GM12865 (cell line): ENCODE measurements at regions not wholly inside any gene's neighbourhood (a gene's known extent, or its start where the extent isn't known, plus 50 kb on each side); places are given as distances from the start of the nearest gene placed in this dataset.

ENCODE experiments used
- DNase-seq: peaks from one replicate; pipeline ENCODE4 v3.0.0; 2010; ENCODE audit warnings: low read depth
- H3K4me3 ChIP-seq: 2 replicates; pipeline ENCODE4 v1.5.1; 2011; ENCODE audit warnings: mild to moderate bottlenecking, low read depth, low read length, control low read depth
- CTCF ChIP-seq: IDR thresholded peaks from 2 replicates; pipeline ENCODE4 v1.5.1; 2011; ENCODE audit warnings: low read length, control low read depth, low read depth, inconsistent platforms; ENCODE audit not compliant: insufficient read depth; ENCODE audit errors: missing control alignments

DNA sequence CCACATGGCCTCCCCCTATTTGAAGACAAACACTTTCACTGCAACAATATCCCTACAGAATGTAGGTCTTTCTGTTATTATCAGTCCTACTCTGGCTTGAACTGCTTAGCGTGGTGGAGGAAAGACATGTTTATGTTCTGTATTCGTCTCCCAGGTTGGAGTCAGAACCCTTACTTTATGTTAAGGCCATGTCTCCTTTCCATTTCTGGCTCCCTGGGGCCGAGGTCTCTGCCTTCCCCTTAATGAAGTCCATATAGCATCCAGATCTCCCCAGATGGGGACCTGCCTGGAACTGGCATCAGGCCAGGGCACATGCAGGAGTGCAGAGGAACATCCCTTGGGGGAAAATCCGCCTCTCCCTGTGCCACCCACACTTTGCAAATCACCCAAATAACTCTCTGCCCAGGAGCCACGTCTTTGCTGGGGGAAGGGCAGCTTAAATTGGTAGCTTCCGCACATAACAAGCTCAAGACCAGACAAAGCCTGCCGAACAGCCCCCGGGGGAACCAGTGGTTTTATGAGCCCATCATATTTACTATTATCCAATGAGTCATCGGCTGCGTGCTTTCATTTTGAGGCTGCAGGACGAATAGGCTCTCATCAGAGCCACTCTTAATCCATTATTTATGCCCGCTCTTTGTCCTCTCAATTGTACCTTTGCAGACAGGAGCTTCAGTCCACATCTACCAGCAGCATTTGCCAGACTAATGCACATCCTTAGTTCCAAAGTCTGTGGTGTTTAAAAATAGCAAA is 237.0 kb downstream of the UACA start:
- no peak for TF ChIP-seq CTCF
- peak; percentile 47 for DNase-seq
- H3K4me3 ChIP-seq = no peak overlapping the region

DNA sequence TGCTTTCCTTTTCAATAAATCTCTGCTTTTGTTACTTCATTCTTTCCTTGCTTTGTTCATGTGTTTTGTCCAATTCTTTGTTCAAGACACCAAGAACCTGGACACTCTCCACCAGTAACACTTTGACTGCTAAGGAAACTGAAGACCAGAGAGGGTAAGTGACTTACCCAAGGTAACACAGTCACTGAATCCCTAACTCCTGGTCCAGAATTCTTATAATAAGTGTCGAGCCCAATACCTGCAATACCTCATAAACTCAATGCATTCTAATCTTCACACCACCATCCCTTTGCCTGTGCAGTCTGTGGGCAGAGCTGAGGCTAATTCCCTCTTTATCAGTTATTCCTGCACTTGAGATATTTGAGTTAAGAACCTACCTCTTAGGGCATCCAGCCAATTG is 237.8 kb downstream of the UACA start:
- H3K4me3 ChIP-seq = no peak overlapping the region
- no peak for TF ChIP-seq CTCF
- no peak for DNase-seq

- no peak for DNase-seq
- no peak for TF ChIP-seq CTCF
- H3K4me3 ChIP-seq = no peak overlapping the region
These were observed 238.9 kb downstream of the UACA start for GRCh38 chr15:70524470-70524869.

DNA sequence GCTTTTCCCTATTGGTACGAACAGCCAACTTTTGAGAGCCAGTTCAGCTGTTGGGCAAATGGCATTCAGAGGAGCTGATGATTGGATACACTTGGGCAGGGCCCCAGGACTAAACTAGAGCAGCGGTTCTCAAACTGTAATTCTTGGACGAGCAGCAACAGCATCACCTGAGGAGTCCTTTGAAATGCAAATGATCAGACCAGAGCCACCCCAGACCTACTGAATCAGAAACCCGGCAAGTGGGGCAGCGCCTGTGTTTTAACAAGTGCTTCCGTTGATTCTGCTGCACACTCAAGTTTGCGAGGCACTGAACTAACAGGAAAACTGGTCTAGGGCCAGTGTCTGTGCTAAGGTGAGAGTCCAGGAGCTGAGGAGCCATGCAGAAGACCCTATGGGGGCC is 239.7 kb downstream of the UACA start:
- no peak for DNase-seq
- TF ChIP-seq CTCF = no peak
- H3K4me3 ChIP-seq = no peak overlapping the region

- no peak for DNase-seq
- H3K4me3 ChIP-seq = no peak overlapping the region
- no peak for TF ChIP-seq CTCF
These were observed 240.2 kb downstream of the UACA start for GRCh38 chr15:70523192-70523591.

DNA sequence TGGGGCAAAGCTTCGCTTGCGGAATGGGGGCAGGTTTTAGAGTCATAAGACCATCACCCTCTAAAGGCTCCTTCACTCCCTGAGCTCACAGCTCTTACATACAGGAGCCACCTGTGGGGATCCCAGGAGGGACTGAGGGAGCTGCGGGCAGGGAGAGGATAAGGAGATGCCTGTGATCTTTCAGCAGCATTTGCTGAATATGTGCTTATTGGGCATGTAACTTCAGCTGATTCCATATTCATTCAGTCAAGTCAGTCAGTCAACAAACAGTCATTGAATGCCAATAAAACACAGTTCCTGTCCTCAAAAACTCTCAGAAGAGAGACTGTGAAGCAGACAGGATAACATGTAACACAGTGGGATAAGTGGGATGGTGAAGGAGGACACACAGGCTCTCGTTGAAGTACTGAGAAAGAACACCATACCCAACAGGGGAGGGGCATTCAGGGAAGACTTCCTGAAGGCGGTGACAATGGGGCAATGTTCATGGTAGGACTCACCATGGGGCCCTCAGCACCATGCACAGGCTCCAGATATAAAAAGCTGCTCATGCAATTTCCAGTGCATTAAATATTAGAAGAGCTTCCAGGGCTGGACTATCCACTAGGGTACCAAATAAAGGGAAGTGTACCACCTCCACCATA is 240.9 kb downstream of the UACA start:
- no peak for DNase-seq
- TF ChIP-seq CTCF = no peak
- H3K4me3 ChIP-seq = no peak overlapping the region
